ENCODE measurements at regions not wholly inside any gene's neighbourhood (a gene's known extent, or its start where the extent isn't known, plus 50 kb on each side); places are given as distances from the start of the nearest gene placed in this dataset.

GRCh38 chr16:66269617-66270332 lies 96.7 kb upstream of the CDH5 start:
- CTCF ChIA-PET (ENCODE audit: partially characterized antibody) = interaction anchor here (0.8 to 2.3 kb wide), 7 partner anchors 7 to 1149 kb away, joined by 3 to 6 read pairs (median 3); no protein-coding TSS in a partner anchor
- no peak overlapping the region for H2AFZ ChIP-seq (ENCODE audit: low read length)
- peaks cover 0 to 10% (median 3%) of the 10 kb centered on the region in 4 experiments; a peak in 5 of 7 replicates for H3K27me3 ChIP-seq (replicated peaks in 1 of 4; ENCODE audit: control insufficient read depth in 3 of 4, extremely low read depth in 1 of 4, insufficient read depth in 3 of 4, low read length in 3 of 4)
- peak overlapping the region; percentile 60 for H3K18ac ChIP-seq (ENCODE audit: extremely low read depth, low read length)
- no peak overlapping the region for H4K5ac ChIP-seq (ENCODE audit: insufficient read length, low read depth, low read length)
- H2BK15ac ChIP-seq (ENCODE audit: low read length) = peak overlapping the region; percentile 61; the same call in 1 of the 2 replicates
- H3K56ac ChIP-seq (replicated peaks; ENCODE audit: insufficient read length, low read depth, low read length) = peak overlapping the region; percentile 3
- no peaks in the 10 kb centered on the region for H4K20me1 ChIP-seq (replicated peaks in 1 of 2; ENCODE audit: control insufficient read depth in 1 of 2, insufficient read depth in 2 of 2, low read length in 2 of 2)
- no peak overlapping the region for H3K23ac ChIP-seq (ENCODE audit: insufficient read length)
- FAIRE-seq (no peak), DNase-seq (ENCODE audit: low read depth in 1 of 2, low spot score in 2 of 2) (no peak)
- H3K4me2 ChIP-seq (ENCODE audit: insufficient read depth in 1 of 2, low read depth in 2 of 2, low read length in 2 of 2) = peak overlapping the region; percentile 33 to 74
- peak overlapping the region; percentile 75 for H4K91ac ChIP-seq (replicated peaks; ENCODE audit: insufficient read length, low read length)
- no peak overlapping the region for H3K14ac ChIP-seq (ENCODE audit: insufficient read length)
- no peaks in the 10 kb centered on the region; the same call in 1 of the 2 replicates for H3K23me2 ChIP-seq (ENCODE audit: low read depth, low read length)
- no peak overlapping the region; the same call in 1 of the 2 replicates for H2BK20ac ChIP-seq (ENCODE audit: low read length)
- H2BK12ac ChIP-seq (ENCODE audit: low read depth, low read length) = 0 out of 2 replicates have a peak overlapping the region, but pooled peaks have one; percentile 39
- TF ChIP-seq E2F6 (IDR thresholded peaks at IDR 0.05) = no peak
- TF ChIP-seq JUN (IDR thresholded peaks at IDR 0.05; ENCODE audit: low read depth, low read length) = no peak
- TF ChIP-seq TBP (IDR thresholded peaks at IDR 0.05; ENCODE audit: low read depth, low read length) = no peak
- no peak for TF ChIP-seq BCL11A (IDR thresholded peaks at IDR 0.05; ENCODE audit: low read depth in 2 of 2, low read length in 2 of 2)
- no peak for TF ChIP-seq YY1 (IDR thresholded peaks at IDR 0.05; ENCODE audit: low read depth, low read length)
- no peak for TF ChIP-seq HDAC2 (IDR thresholded peaks at IDR 0.05; ENCODE audit: borderline replicate concordance in 1 of 2, low read depth in 2 of 2, low read length in 2 of 2)
- peak; percentile 32 for TF ChIP-seq EZH2 (IDR thresholded peaks at IDR 0.05; ENCODE audit: low read depth, low read length, severe bottlenecking)
- peak overlapping the region in 2 of 4 experiments; percentile 9 to 19; a peak in 3 of 7 replicates for H3K9ac ChIP-seq (replicated peaks in 1 of 4; ENCODE audit: extremely low read depth in 1 of 4, low read depth in 3 of 4, low read length in 3 of 4)
- peak overlapping the region; percentile 35; the same call in 1 of the 2 replicates for H2BK5ac ChIP-seq (ENCODE audit: low read depth, low read length)
- 59 to 71% methylated on average over 1 to 7 of the region's 14 CpGs for WGBS, 2 experiments (ENCODE audit: extremely low coverage in 1 of 2, insufficient coverage in 1 of 2, insufficient read length in 1 of 2, insufficient replicate concordance in 2 of 2, low coverage in 1 of 2, low lambda C conversion rate in 2 of 2, missing lambda C conversion rate in 1 of 2)
- no peaks in the 10 kb centered on the region for H3K36me3 ChIP-seq (ENCODE audit: control insufficient read depth in 2 of 4, insufficient read depth in 4 of 4, low read length in 3 of 4)
- no peak overlapping the region for H3K4ac ChIP-seq (replicated peaks; ENCODE audit: insufficient read length, low read depth, low read length)
- no peaks in the 10 kb centered on the region for H3K9me3 ChIP-seq (ENCODE audit: insufficient read depth in 2 of 2, low read depth in 1 of 2, low read length in 1 of 2)
- no peak overlapping the region for H2AK5ac ChIP-seq (ENCODE audit: low read depth, low read length)
- H3K79me2 ChIP-seq (ENCODE audit: control insufficient read depth in 1 of 2, insufficient read depth in 2 of 2, low read length in 2 of 2) = no peaks in the 10 kb centered on the region
- H3K27ac ChIP-seq (ENCODE audit: low read depth, low read length) = no peak overlapping the region
- H4K8ac ChIP-seq (ENCODE audit: extremely low read depth, insufficient read depth, low read length) = 0 out of 2 replicates have a peak overlapping the region, but pooled peaks have one; percentile 77
- peak overlapping the region in 3 of 4 experiments; percentile 27 to 64 (median 29); a peak in 3 of 8 replicates for H3K4me3 ChIP-seq (ENCODE audit: extremely low read depth in 1 of 4, insufficient read depth in 2 of 4, low read depth in 3 of 4, low read length in 4 of 4)
- H3K79me1 ChIP-seq (ENCODE audit: low read depth, low read length) = no peaks in the 10 kb centered on the region
- POLR2A ChIA-PET (ENCODE audit: partially characterized antibody) = no interaction called here
- peaks cover 0 to 10% (median 6%) of the 10 kb centered on the region in 4 experiments; a peak in 5 of 7 replicates for H3K4me1 ChIP-seq (replicated peaks in 1 of 4; ENCODE audit: control insufficient read depth in 3 of 4, insufficient read depth in 4 of 4, low read length in 3 of 4)
- no peak overlapping the region for H2BK120ac ChIP-seq (replicated peaks; ENCODE audit: low read depth, low read length)

Measured in H1 (cell line).